ENCODE measurements at regions not wholly inside any gene's neighbourhood (a gene's known extent, or its start where the extent isn't known, plus 50 kb on each side); places are given as distances from the start of the nearest gene placed in this dataset.

DNA sequence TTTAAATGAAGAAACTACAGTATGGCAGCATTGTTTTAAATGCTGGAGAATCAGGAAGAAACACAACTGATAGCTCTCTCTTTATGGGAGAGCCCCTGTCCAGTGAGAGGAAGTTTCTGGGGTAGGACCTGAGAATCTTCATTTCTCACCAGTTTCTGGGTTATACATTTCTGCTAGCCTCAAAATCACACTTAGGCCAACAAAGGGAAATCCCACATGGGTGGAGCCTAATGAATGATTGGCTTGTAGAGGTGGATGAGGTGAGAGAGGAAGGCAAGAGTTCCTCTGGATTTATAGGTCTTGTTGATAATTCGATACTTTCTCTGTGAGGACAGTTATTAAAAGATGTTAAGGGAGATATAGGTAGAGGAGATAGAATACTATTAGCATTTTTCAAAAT, 1397.3 kb upstream of the TENM4 start:
- Histone ChIP-seq H2AFZ (ENCODE audit: low read depth, low read length) (no peak overlapping the region), H2BK15ac (ENCODE audit: low read depth, poor library complexity, severe bottlenecking) (no peak overlapping the region), H2BK5ac (ENCODE audit: low read depth, low read length, poor library complexity, severe bottlenecking) (no peak overlapping the region), H3K36me3 (ENCODE audit: control insufficient read depth in 1 of 2, insufficient read depth in 2 of 2, low read depth in 1 of 2, low read length in 2 of 2) (no peaks in the 10 kb centered on the region), H2AK5ac (ENCODE audit: low read length, severe bottlenecking) (no peak overlapping the region), H3K27me3 (ENCODE audit: control insufficient read depth in 1 of 2, insufficient read depth in 1 of 2, low read length in 2 of 2) (no peaks in the 10 kb centered on the region), H4K8ac (ENCODE audit: low read length) (no peak overlapping the region), H4K91ac (ENCODE audit: low read length) (no peak overlapping the region), H3K14ac (ENCODE audit: low read length in 2 of 2) (no peak overlapping the region), H3K18ac (ENCODE audit: low read depth in 1 of 2, low read length in 2 of 2) (no peak overlapping the region), H3K9me3 (ENCODE audit: control insufficient read depth, low read length) (no peaks in the 10 kb centered on the region), H3K4me1 (ENCODE audit: control insufficient read depth, insufficient read depth, low read depth, low read length) (no peaks in the 10 kb centered on the region), H2BK120ac (ENCODE audit: low read depth, low read length) (peak overlapping the region; percentile 5), H3K4me3 (ENCODE audit: insufficient read depth in 1 of 2, low read depth in 1 of 2, low read length in 2 of 2) (no peak overlapping the region), H3K9ac (ENCODE audit: low read length) (no peak overlapping the region), H3K23ac (ENCODE audit: low read length in 2 of 2) (no peak overlapping the region), H3K27ac (ENCODE audit: low read length, poor library complexity, severe bottlenecking) (no peak overlapping the region), H2BK12ac (ENCODE audit: low read length in 2 of 2) (no peak overlapping the region), H3K4me2 (ENCODE audit: low read length, poor library complexity, severe bottlenecking) (no peak overlapping the region), H3K79me1 (replicated peaks; ENCODE audit: low read length, poor library complexity, severe bottlenecking) (no peaks in the 10 kb centered on the region), H3K4ac (ENCODE audit: low read depth in 1 of 2, low read length in 2 of 2) (no peak overlapping the region)
- no peak for DNase-seq
- 100% methylated on average over 1 of the region's 1 CpG for WGBS

DNA sequence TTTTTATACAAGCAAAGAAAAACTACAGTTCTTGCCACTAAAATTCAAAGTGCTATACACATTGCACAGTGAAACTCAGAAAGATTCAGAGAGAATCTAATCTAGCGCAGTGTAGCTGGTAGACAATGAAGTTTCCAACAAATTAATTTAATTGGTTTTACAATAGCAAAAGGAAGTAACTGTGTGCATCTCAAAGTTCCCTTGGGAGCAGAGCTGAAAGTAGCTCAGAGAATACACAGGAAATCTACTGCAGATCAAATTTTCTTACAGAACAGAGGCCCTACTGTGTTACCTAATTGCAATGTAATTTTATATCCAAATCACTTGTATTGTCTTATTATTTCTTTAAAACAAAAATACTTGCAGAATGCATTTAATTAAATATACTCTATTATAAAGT, 1396.2 kb upstream of the TENM4 start:
- Histone ChIP-seq H3K27me3 (ENCODE audit: control insufficient read depth in 1 of 2, insufficient read depth in 1 of 2, low read length in 2 of 2) (no peaks in the 10 kb centered on the region), H2BK120ac (ENCODE audit: low read depth, low read length) (no peak overlapping the region), H4K8ac (ENCODE audit: low read length) (no peak overlapping the region), H3K4me1 (ENCODE audit: control insufficient read depth, insufficient read depth, low read depth, low read length) (no peaks in the 10 kb centered on the region), H3K79me1 (replicated peaks; ENCODE audit: low read length, poor library complexity, severe bottlenecking) (no peaks in the 10 kb centered on the region), H2AK5ac (ENCODE audit: low read length, severe bottlenecking) (no peak overlapping the region), H2AFZ (ENCODE audit: low read depth, low read length) (no peak overlapping the region), H4K91ac (ENCODE audit: low read length) (no peak overlapping the region), H3K27ac (ENCODE audit: low read length, poor library complexity, severe bottlenecking) (no peak overlapping the region), H3K9ac (ENCODE audit: low read length) (no peak overlapping the region), H3K4me2 (ENCODE audit: low read length, poor library complexity, severe bottlenecking) (no peak overlapping the region), H3K18ac (ENCODE audit: low read depth in 1 of 2, low read length in 2 of 2) (no peak overlapping the region), H2BK5ac (ENCODE audit: low read depth, low read length, poor library complexity, severe bottlenecking) (no peak overlapping the region), H3K36me3 (ENCODE audit: control insufficient read depth in 1 of 2, insufficient read depth in 2 of 2, low read depth in 1 of 2, low read length in 2 of 2) (no peaks in the 10 kb centered on the region), H3K9me3 (ENCODE audit: control insufficient read depth, low read length) (no peaks in the 10 kb centered on the region), H3K23ac (ENCODE audit: low read length in 2 of 2) (no peak overlapping the region), H3K4me3 (ENCODE audit: insufficient read depth in 1 of 2, low read depth in 1 of 2, low read length in 2 of 2) (no peak overlapping the region), H2BK15ac (ENCODE audit: low read depth, poor library complexity, severe bottlenecking) (no peak overlapping the region), H3K14ac (ENCODE audit: low read length in 2 of 2) (no peak overlapping the region), H3K4ac (ENCODE audit: low read depth in 1 of 2, low read length in 2 of 2) (no peak overlapping the region), H2BK12ac (ENCODE audit: low read length in 2 of 2) (no peak overlapping the region)
- DNase-seq: no peak
- WGBS: no CpG with 5 or more reads among the region's 1 CpG

DNA sequence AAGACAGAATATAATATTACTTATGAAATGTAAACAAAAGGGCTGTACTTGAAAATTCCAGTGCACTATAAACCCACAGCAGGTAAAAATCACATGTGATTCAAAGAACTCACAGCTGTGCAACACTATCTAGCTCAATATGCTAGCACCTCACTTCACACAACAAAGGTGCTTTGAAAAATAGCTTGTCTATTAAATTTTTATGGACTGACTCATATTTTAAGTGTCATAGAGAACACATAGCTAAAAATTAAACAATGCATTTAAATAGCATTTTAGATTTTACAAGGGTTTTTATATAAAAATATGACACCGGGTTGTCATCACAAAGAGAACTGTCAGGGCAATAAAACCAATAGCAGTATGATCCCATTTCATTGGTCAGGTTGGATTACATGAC, 1390.5 kb upstream of the TENM4 start:
- Histone ChIP-seq H3K36me3 (ENCODE audit: control insufficient read depth in 1 of 2, insufficient read depth in 2 of 2, low read depth in 1 of 2, low read length in 2 of 2) (no peaks in the 10 kb centered on the region), H3K4ac (ENCODE audit: low read depth in 1 of 2, low read length in 2 of 2) (no peak overlapping the region), H2BK12ac (ENCODE audit: low read length in 2 of 2) (no peak overlapping the region), H2AFZ (ENCODE audit: low read depth, low read length) (no peak overlapping the region), H3K27me3 (ENCODE audit: control insufficient read depth in 1 of 2, insufficient read depth in 1 of 2, low read length in 2 of 2) (no peaks in the 10 kb centered on the region), H2AK5ac (ENCODE audit: low read length, severe bottlenecking) (no peak overlapping the region), H2BK5ac (ENCODE audit: low read depth, low read length, poor library complexity, severe bottlenecking) (no peak overlapping the region), H3K23ac (ENCODE audit: low read length in 2 of 2) (no peak overlapping the region), H2BK120ac (ENCODE audit: low read depth, low read length) (no peak overlapping the region), H3K4me3 (ENCODE audit: insufficient read depth in 1 of 2, low read depth in 1 of 2, low read length in 2 of 2) (no peak overlapping the region), H3K79me1 (replicated peaks; ENCODE audit: low read length, poor library complexity, severe bottlenecking) (no peaks in the 10 kb centered on the region), H3K4me1 (ENCODE audit: control insufficient read depth, insufficient read depth, low read depth, low read length) (no peaks in the 10 kb centered on the region), H3K9ac (ENCODE audit: low read length) (no peak overlapping the region), H3K27ac (ENCODE audit: low read length, poor library complexity, severe bottlenecking) (no peak overlapping the region), H3K4me2 (ENCODE audit: low read length, poor library complexity, severe bottlenecking) (no peak overlapping the region), H3K18ac (ENCODE audit: low read depth in 1 of 2, low read length in 2 of 2) (no peak overlapping the region), H4K8ac (ENCODE audit: low read length) (no peak overlapping the region), H3K9me3 (ENCODE audit: control insufficient read depth, low read length) (no peaks in the 10 kb centered on the region), H4K91ac (ENCODE audit: low read length) (no peak overlapping the region), H3K14ac (ENCODE audit: low read length in 2 of 2) (no peak overlapping the region), H2BK15ac (ENCODE audit: low read depth, poor library complexity, severe bottlenecking) (no peak overlapping the region)
- WGBS: no CpG with 5 or more reads among the region's 1 CpG
- DNase-seq: no peak

DNA sequence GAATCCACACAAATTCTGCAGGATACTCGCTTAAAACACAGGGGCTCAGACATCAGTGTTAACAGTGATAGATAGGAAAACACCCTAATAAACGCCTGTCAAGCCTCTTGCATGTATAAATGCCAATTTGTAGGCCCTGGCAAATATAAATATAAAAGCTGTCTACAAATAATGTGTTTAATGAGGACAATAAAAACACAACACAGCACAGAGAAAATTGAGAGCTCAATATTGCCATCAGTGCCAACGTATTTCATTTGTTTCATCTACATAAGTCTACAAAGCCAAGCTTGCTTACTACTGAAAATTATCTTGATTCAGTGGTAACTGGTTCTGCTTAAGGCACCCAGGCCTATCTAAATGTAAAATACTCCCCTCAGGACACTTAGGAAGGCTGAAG, 1387.0 kb upstream of the TENM4 start:
- no peaks in the 10 kb centered on the region for H3K27me3 ChIP-seq (ENCODE audit: control insufficient read depth in 1 of 2, insufficient read depth in 1 of 2, low read length in 2 of 2)

More for the DNA sequence above, 1387.0 kb upstream of the TENM4 start:
- Histone ChIP-seq H3K9ac (ENCODE audit: low read length) (no peak overlapping the region), H3K14ac (ENCODE audit: low read length in 2 of 2) (no peak overlapping the region), H3K9me3 (ENCODE audit: control insufficient read depth, low read length) (no peaks in the 10 kb centered on the region), H3K4me3 (ENCODE audit: insufficient read depth in 1 of 2, low read depth in 1 of 2, low read length in 2 of 2) (no peak overlapping the region), H4K91ac (ENCODE audit: low read length) (no peak overlapping the region), H2BK12ac (ENCODE audit: low read length in 2 of 2) (no peak overlapping the region), H3K4me1 (ENCODE audit: control insufficient read depth, insufficient read depth, low read depth, low read length) (no peaks in the 10 kb centered on the region), H2AFZ (ENCODE audit: low read depth, low read length) (no peak overlapping the region), H3K18ac (ENCODE audit: low read depth in 1 of 2, low read length in 2 of 2) (no peak overlapping the region), H3K4ac (ENCODE audit: low read depth in 1 of 2, low read length in 2 of 2) (no peak overlapping the region), H2AK5ac (ENCODE audit: low read length, severe bottlenecking) (no peak overlapping the region), H4K8ac (ENCODE audit: low read length) (no peak overlapping the region), H3K27ac (ENCODE audit: low read length, poor library complexity, severe bottlenecking) (no peak overlapping the region), H3K79me1 (replicated peaks; ENCODE audit: low read length, poor library complexity, severe bottlenecking) (no peaks in the 10 kb centered on the region), H2BK15ac (ENCODE audit: low read depth, poor library complexity, severe bottlenecking) (no peak overlapping the region), H2BK120ac (ENCODE audit: low read depth, low read length) (no peak overlapping the region), H3K4me2 (ENCODE audit: low read length, poor library complexity, severe bottlenecking) (no peak overlapping the region), H2BK5ac (ENCODE audit: low read depth, low read length, poor library complexity, severe bottlenecking) (no peak overlapping the region), H3K23ac (ENCODE audit: low read length in 2 of 2) (no peak overlapping the region), H3K36me3 (ENCODE audit: control insufficient read depth in 1 of 2, insufficient read depth in 2 of 2, low read depth in 1 of 2, low read length in 2 of 2) (no peaks in the 10 kb centered on the region)
- no peak for DNase-seq
- 89% methylated on average over 2 of the region's 3 CpGs for WGBS
